ENCODE measurements at regions not wholly inside any gene's neighbourhood (a gene's known extent, or its start where the extent isn't known, plus 50 kb on each side); places are given as distances from the start of the nearest gene placed in this dataset.

DNA sequence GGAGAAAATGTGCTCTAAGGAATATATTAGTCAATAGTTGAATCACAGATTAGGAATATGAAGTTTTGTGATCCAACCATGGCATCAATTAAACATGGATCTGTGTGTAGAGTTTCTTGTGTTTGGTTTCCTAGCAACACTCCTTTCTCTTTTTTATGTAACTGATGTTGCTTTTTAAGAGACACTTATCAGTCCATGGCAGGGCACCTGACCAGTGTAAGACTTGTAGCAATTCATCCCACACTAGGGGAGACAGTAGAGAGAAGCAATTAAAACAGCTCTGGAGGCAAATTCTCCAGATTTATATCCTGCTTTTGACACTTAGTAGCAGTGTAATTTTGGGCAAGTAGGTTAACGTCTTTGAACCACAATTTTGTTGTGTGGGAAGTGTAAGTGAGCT lies 1229.0 kb downstream of the PCDH9 start:
- DNase-seq, result no peak
- no peak overlapping the region for H3K4me3 Mint-ChIP-seq
- H3K27me3 Mint-ChIP-seq (ENCODE audit: low read depth, poor library complexity), result no peaks in the 10 kb centered on the region
- peaks cover 9% of the 10 kb centered on the region for H3K36me3 Mint-ChIP-seq (ENCODE audit: low read depth)
- no peak overlapping the region for H3K27ac Mint-ChIP-seq
- no peaks in the 10 kb centered on the region for H3K4me1 Mint-ChIP-seq
- TF ChIP-seq, protein P1, sequence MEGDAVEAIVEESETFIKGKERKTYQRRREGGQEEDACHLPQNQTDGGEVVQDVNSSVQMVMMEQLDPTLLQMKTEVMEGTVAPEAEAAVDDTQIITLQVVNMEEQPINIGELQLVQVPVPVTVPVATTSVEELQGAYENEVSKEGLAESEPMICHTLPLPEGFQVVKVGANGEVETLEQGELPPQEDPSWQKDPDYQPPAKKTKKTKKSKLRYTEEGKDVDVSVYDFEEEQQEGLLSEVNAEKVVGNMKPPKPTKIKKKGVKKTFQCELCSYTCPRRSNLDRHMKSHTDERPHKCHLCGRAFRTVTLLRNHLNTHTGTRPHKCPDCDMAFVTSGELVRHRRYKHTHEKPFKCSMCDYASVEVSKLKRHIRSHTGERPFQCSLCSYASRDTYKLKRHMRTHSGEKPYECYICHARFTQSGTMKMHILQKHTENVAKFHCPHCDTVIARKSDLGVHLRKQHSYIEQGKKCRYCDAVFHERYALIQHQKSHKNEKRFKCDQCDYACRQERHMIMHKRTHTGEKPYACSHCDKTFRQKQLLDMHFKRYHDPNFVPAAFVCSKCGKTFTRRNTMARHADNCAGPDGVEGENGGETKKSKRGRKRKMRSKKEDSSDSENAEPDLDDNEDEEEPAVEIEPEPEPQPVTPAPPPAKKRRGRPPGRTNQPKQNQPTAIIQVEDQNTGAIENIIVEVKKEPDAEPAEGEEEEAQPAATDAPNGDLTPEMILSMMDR (IDR thresholded peaks at IDR 0.05), result no peak
- H3K9me3 Mint-ChIP-seq, result peaks cover 14% of the 10 kb centered on the region

DNA sequence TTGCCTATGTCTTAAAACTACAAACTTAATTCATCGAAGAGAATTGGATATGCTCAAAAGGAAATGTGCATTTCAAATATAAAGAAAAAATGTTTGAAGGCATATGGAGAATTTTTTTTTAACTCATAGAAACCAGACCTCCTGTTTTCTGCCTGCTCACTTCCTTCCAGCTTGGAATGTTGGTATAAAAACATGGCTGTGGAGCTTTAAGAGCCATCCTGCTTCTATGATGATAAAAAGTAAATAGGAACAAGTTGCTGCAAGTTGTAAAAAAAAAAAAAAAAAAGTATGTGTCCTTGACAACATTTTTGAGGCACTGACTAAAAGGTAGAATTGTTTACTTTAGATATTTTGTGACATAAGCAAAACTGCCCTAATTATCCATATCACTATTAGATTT lies 1230.7 kb downstream of the PCDH9 start:
- Mint-ChIP-seq H3K36me3 (ENCODE audit: low read depth) (peaks cover 9% of the 10 kb centered on the region), H3K4me3 (no peak overlapping the region), H3K27ac (no peak overlapping the region), H3K4me1 (no peaks in the 10 kb centered on the region), H3K27me3 (ENCODE audit: low read depth, poor library complexity) (no peaks in the 10 kb centered on the region), H3K9me3 (peaks cover 14% of the 10 kb centered on the region)
- TF ChIP-seq, protein P1 (IDR thresholded peaks at IDR 0.05), result no peak
- DNase-seq, result no peak

DNA sequence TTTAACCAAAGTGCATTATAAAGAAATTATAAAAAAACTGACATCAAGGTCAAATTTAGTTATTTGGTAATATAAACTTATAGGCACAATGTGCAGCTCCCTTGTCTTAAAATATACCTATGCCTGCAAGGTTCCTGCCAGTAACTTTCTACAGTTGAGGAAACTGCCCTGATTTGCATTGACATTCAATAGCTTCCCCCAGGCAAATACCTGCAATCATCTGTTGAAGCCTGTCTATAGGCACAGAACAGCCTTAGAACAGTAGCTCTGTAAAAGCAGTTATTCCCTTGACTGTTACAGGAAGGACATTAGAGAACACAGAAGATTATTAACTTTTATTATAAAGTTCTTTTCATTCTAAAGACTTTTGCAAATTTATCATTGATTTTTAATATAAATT lies 1239.5 kb downstream of the PCDH9 start:
- H3K27me3 Mint-ChIP-seq (ENCODE audit: low read depth, poor library complexity), result no peaks in the 10 kb centered on the region
- no peaks in the 10 kb centered on the region for H3K4me1 Mint-ChIP-seq
- H3K27ac Mint-ChIP-seq, result no peak overlapping the region
- TF ChIP-seq, protein P1 (IDR thresholded peaks at IDR 0.05), result no peak
- no peaks in the 10 kb centered on the region for H3K9me3 Mint-ChIP-seq
- DNase-seq, result no peak
- H3K4me3 Mint-ChIP-seq, result no peak overlapping the region
- no peaks in the 10 kb centered on the region for H3K36me3 Mint-ChIP-seq (ENCODE audit: low read depth)

DNA sequence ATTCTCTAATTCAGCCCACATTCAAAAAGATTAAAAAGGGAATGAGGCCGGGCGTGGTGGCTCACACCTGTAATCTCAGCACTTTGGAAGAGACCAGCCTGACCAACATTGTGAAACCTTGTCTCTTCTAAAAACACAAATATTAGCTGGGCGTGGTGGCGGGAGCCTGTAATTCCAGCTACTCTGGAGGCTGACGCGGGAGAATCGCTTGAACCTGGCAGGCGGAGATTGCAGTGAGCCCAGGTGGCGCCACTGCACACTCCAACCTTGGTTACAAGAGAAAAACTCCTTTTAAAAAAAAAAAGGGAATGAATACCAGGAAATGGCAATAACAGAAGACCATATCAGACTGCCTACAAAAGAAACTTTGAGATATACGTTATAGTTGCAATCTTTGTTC lies 1244.5 kb downstream of the PCDH9 start:
- no peaks in the 10 kb centered on the region for H3K36me3 Mint-ChIP-seq (ENCODE audit: low read depth)
- no peak overlapping the region for H3K4me3 Mint-ChIP-seq
- H3K4me1 Mint-ChIP-seq, result no peaks in the 10 kb centered on the region
- peak; percentile 15 for DNase-seq
- no peaks in the 10 kb centered on the region for H3K27me3 Mint-ChIP-seq (ENCODE audit: low read depth, poor library complexity)
- peak overlapping the region; percentile 81 for H3K27ac Mint-ChIP-seq
- no peaks in the 10 kb centered on the region for H3K9me3 Mint-ChIP-seq
- TF ChIP-seq, protein P1 (IDR thresholded peaks at IDR 0.05), result no peak

DNA sequence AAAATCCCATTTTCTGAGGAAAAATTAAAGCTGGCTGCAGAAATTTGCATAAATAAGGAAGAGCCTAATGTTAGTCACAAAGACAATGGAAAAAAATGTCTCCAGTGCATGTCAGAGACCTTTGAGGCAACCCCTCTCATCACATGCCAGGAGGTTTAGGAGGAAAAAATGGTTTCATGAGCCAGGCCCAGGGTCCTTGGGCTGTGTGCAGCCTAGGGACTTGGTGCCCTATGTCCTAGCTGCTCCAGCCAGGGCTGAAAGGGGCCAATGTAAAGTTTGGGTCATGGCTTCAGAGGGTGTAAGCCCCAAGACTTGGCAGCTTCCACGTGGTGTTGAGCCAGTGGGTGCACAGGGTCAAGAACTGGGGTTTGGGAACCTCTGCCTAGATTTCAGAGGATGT lies 1252.6 kb downstream of the PCDH9 start:
- no peak for DNase-seq
- Mint-ChIP-seq H3K4me1 (no peaks in the 10 kb centered on the region), H3K27me3 (ENCODE audit: low read depth, poor library complexity) (no peaks in the 10 kb centered on the region), H3K9me3 (peaks cover 32% of the 10 kb centered on the region), H3K27ac (no peak overlapping the region), H3K36me3 (ENCODE audit: low read depth) (peaks cover 7% of the 10 kb centered on the region), H3K4me3 (no peak overlapping the region)
- TF ChIP-seq, protein P1 (IDR thresholded peaks at IDR 0.05), result no peak

DNA sequence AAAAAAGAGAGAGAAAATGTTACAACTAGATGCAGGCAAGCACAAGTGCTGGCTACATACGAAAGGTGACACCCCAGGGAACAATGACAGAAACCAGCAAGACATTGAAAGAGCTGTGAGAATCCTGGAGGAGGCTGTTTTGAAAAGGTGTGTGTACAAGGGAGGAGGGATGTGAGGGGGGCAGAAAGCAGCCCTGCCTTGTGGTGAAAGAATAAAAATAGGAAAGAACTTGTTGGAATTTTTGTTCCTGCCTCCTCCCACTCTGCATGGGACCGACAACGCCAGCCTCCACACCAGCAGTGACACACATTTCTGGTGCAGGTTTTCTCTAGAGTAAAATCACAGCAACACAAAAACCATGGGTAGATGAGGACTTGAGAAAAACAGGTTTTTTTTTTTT lies 1258.6 kb downstream of the PCDH9 start:
- TF ChIP-seq, protein P1 (IDR thresholded peaks at IDR 0.05), result no peak
- DNase-seq, result no peak
- Mint-ChIP-seq H3K4me1 (peaks cover 14% of the 10 kb centered on the region), H3K36me3 (ENCODE audit: low read depth) (no peaks in the 10 kb centered on the region), H3K27ac (peak overlapping the region; percentile 76), H3K27me3 (ENCODE audit: low read depth, poor library complexity) (no peaks in the 10 kb centered on the region), H3K9me3 (peaks cover 16% of the 10 kb centered on the region), H3K4me3 (peak overlapping the region; percentile 46)
